GM15510 (cell line): ENCODE measurements at regions not wholly inside any gene's neighbourhood (a gene's known extent, or its start where the extent isn't known, plus 50 kb on each side); places are given as distances from the start of the nearest gene placed in this dataset.

Experiments used
- POLR2A ChIP-seq: IDR thresholded peaks from 3 replicates; pipeline ENCODE4 v1.6.1; 2011; ENCODE audit warnings: borderline replicate concordance; ENCODE audit not compliant: insufficient read length; ENCODE audit errors: extremely low read depth

DNA sequence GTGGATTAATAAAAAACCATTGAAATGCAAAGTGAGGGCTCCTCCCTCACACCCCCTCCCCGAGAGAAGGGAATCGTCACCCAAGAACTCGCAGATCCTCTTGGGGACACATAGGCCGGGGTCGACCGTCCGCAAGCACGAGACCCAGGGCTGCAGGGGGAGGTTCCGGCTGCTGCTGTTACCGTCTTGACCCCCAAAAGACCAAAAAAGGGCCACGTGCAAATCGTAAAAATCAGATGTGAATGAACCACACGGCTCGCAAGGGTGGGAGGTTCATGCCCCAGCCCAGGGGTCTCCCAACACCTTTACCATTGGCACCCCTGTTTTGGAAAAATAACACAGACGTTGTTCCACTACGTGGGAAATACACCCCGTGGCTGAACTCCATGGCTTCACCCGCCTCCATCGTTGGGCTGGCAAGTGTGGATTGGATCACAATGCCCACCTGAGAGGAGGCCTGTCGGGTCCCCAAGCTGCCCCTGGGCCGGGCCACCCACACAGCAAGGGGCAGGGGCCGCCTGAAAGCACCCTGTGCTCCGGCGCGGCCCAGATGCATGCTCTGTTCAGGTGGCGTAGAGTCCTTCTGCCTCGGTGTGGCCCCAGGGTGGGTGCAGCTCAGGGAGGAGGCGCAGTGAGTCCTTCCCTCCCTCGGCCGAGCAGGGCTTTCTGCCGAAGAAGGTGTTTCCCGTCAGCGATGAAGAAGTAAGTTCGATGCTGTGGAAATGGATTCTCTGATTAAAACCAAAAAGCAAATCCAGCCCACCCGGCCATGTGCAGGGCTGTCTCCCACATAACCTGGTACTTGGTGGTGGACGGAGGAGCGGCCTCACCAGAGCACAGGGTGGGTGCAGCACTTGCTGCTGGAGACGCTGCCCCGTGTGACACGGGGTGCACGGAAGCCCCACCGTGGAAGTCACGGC lies 85.0 kb downstream of the YTHDF1 start:
- TF ChIP-seq POLR2A, result no peak

DNA sequence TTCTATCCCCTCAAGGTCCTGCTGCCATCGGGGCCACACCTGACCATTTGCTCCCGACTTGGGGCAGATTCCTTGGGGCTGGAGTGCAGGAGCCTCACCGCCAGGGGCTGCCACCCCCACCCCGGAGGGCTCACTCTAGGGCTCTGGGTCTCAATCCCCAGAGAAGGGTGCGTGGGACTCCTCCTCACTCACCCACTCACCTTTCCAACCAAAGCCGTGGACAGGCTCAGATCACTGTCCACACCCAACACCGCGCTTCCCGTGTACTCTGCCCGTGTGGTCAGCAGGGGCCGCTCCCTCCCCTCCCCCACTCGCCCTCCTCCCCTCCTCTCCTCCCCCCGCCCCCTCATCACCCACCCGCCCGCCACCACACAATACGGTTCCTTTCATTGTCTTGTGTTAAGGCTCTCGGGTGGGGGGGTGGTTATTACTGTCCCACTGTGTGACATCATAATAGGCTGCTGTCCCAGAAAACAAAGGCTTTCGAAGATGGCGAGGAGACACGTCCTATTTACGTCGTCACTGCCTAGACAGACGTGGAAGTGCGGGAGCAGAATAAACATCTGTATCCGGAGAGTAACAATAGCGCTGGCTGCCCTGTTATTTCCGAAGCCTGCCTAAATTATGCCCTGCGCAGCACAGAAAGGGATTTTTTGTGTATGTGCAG lies 85.8 kb downstream of the YTHDF1 start:
- no peak for TF ChIP-seq POLR2A

- TF ChIP-seq POLR2A, result no peak
These were observed 86.5 kb downstream of the YTHDF1 start for GRCh38 chr20:63129376-63129965.

DNA sequence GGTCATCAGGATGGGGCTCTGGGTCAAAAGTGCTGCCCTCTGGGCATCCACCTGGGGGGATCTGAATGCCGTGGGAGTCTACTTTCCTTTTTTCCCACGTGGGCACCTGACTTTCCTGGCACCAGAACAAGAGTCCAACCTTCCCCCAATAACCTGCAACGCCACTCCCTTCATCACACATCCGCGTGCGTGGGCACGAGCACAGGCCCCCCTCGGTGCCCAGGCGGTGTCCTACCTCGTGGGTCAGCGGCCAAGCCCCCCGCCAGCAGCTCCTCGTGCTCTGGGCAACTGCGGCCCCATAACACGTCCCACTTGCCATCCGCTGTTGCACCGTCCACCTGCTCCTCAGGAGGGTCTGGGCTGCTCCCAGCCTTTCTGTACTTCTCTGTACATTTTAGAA lies 87.0 kb downstream of the YTHDF1 start:
- TF ChIP-seq POLR2A, result no peak

DNA sequence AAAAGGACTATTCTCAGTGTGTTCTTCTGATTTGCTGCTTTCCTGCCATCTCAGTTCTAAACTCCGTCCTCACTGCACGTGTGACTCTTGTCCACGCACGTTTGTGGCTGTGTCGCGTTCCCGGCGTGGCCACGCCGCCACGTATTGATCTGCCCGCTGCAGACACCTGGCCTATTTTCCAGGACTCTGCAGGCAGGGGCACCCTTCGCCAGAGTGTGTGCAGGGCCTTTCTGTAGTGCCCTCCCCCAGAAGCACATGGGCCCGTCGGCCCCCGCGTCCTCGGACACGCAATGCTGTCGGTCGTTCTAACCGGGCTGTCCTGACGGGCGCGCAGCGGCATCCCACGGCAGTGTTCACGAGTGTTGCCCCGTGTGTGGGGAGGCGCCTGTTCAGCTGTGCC lies 87.6 kb downstream of the YTHDF1 start:
- TF ChIP-seq POLR2A, result no peak

GRCh38 chr20:63127700-63128364 lies 88.1 kb downstream of the YTHDF1 start:
- no peak for TF ChIP-seq POLR2A

DNA sequence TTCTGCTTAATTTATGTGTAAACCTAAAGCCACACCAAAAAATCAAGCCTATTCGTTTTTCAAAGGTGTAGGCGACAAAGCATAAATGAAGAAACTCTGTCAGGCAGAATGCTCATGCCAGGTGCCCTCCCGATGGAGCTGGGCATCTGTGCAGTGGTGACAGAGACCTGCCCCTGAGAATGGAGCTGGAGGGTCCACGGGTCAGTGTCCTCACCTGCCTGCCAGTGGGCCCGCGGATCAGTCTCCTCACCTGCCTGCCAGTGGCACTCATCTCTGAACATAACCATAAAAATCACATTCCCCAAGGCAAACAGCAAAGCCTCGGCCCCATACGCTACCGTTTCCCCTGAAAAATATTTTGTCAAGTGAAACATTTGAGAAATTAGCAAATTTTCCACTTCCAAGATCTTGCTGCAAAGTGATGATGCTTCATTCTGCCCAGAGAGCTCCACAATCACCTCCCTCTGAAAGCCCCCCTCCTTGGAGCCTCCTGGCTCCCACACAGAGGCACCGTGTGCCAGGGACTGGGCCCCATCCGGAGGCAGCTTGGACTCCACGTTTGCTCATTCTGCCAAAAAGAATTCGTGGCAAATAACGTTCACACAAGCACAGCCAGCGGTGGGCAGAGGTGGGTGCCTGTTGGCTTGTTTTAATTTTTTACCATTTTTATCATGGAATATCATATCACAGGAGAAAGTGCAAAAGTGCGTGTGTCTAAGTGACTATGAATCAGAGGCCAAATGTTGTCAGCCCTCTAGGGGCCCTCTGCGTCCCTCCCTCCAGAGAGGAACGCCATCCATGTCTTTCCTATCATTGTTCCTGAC lies 88.8 kb downstream of the YTHDF1 start:
- TF ChIP-seq POLR2A, result no peak

GRCh38 chr20:63125838-63126601 lies 89.9 kb downstream of the YTHDF1 start:
- no peak for TF ChIP-seq POLR2A

DNA sequence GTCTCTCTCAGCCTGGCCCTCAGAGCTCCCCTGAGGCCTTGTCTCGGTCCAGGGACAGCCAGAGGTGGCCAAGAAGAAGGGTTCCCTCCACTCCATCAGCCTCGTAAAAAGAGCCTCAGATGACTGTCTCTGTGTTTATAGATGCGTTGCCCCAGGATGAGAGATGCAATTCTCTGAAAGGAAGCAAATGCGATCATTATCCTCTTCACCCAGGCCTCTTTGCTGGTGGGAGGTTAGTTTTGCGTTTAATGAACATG lies 90.4 kb downstream of the YTHDF1 start:
- no peak for TF ChIP-seq POLR2A

- no peak for TF ChIP-seq POLR2A
These were observed 91.0 kb downstream of the YTHDF1 start for GRCh38 chr20:63124782-63125580.

- no peak for TF ChIP-seq POLR2A
These were observed 91.7 kb downstream of the YTHDF1 start for GRCh38 chr20:63124092-63124781.

DNA sequence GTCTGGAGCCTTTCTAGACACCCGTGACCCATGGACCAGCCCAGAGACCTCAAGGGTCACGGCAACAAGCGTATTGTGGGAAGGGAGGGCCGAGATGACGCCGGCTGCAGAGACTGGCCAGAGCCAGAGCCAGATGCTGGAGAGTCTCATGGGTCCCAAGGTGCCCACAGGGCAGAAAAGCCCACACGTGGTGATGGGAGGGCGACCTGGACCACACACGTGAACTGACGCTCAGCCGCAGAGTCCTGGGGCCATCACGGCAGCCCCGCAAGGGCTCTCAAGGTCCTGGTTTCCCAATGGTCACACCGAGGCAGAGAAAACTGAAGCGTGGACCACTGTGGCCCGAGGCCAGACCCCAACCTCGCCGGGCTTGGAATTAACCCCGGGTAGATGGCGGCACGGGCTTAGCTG lies 92.6 kb downstream of the YTHDF1 start:
- no peak for TF ChIP-seq POLR2A
